ENCODE measurements at regions not wholly inside any gene's neighbourhood (a gene's known extent, or its start where the extent isn't known, plus 50 kb on each side); places are given as distances from the start of the nearest gene placed in this dataset.
"Not testable (repeated sequence)": the region's sequence is repeated elsewhere in the genome, so short reads cannot be mapped to it uniquely, and the experiment has no call there.

- H3K9me3 ChIP-seq (ENCODE audit: control insufficient read depth, low read length); H3K4me3 ChIP-seq (ENCODE audit: low read length in 2 of 2); DNase-seq; H3K36me3 ChIP-seq (ENCODE audit: control insufficient read depth in 1 of 2, insufficient read depth in 2 of 2, low read length in 1 of 2); H3K27ac ChIP-seq (ENCODE audit: low read depth in 1 of 2, low read length in 2 of 2); H3K27me3 ChIP-seq (ENCODE audit: control insufficient read depth in 1 of 2, insufficient read depth in 2 of 2, low read length in 1 of 2); ATAC-seq (ENCODE audit: low FRiP score); H3K4me1 ChIP-seq (ENCODE audit: control insufficient read depth in 1 of 2, insufficient read depth in 2 of 2, low read length in 2 of 2); intact Hi-C loops (cut with DNase I): not testable (repeated sequence)
- 84 to 95% methylated on average over 5 of the region's 5 CpGs for WGBS, 2 donors
Observed at GRCh38 chr13:109997056-109997595, 210.7 kb upstream of the IRS2 start.

GRCh38 chr13:109996404-109996960 is 210.1 kb upstream of the IRS2 start:
- intact Hi-C loops (cut with DNase I) = no loop called here
- 94 to 95% methylated on average over 10 of the region's 10 CpGs for WGBS, 2 donors
- DNase-seq (no peak), ATAC-seq (ENCODE audit: low FRiP score) (no peak)
- Histone ChIP-seq H3K36me3 (ENCODE audit: control insufficient read depth in 1 of 2, insufficient read depth in 2 of 2, low read length in 1 of 2) (no peaks in the 10 kb centered on the region), H3K9me3 (ENCODE audit: control insufficient read depth, low read length) (no peaks in the 10 kb centered on the region), H3K4me3 (ENCODE audit: low read length in 2 of 2) (no peak overlapping the region), H3K4me1 (ENCODE audit: control insufficient read depth in 1 of 2, insufficient read depth in 2 of 2, low read length in 2 of 2) (no peaks in the 10 kb centered on the region), H3K27ac (ENCODE audit: low read depth in 1 of 2, low read length in 2 of 2) (no peak overlapping the region), H3K27me3 (ENCODE audit: control insufficient read depth in 1 of 2, insufficient read depth in 2 of 2, low read length in 1 of 2) (no peaks in the 10 kb centered on the region)

GRCh38 chr13:109995578-109995977 is 209.2 kb upstream of the IRS2 start:
- H3K27me3 ChIP-seq (ENCODE audit: control insufficient read depth in 1 of 2, insufficient read depth in 2 of 2, low read length in 1 of 2) = no peaks in the 10 kb centered on the region
- no peak for DNase-seq
- no peaks in the 10 kb centered on the region for H3K4me1 ChIP-seq (ENCODE audit: control insufficient read depth in 1 of 2, insufficient read depth in 2 of 2, low read length in 2 of 2)
- H3K9me3 ChIP-seq (ENCODE audit: control insufficient read depth, low read length) = no peaks in the 10 kb centered on the region
- no peaks in the 10 kb centered on the region for H3K36me3 ChIP-seq (ENCODE audit: control insufficient read depth in 1 of 2, insufficient read depth in 2 of 2, low read length in 1 of 2)
- H3K27ac ChIP-seq (ENCODE audit: low read depth in 1 of 2, low read length in 2 of 2) = no peak overlapping the region
- H3K4me3 ChIP-seq (ENCODE audit: low read length in 2 of 2) = no peak overlapping the region
- intact Hi-C loops (cut with DNase I) = no loop called here
- 96 to 97% methylated on average over 2 of the region's 2 CpGs for WGBS, 2 donors
- no peak for ATAC-seq (ENCODE audit: low FRiP score)

GRCh38 chr13:109990296-109990695 is 203.9 kb upstream of the IRS2 start:
- intact Hi-C loops (cut with DNase I) = no loop called here
- ATAC-seq (ENCODE audit: low FRiP score) = no peak
- DNase-seq = no peak
- Histone ChIP-seq H3K4me3 (ENCODE audit: low read length in 2 of 2) (no peak overlapping the region), H3K27me3 (ENCODE audit: control insufficient read depth in 1 of 2, insufficient read depth in 2 of 2, low read length in 1 of 2) (no peaks in the 10 kb centered on the region), H3K27ac (ENCODE audit: low read depth in 1 of 2, low read length in 2 of 2) (no peak overlapping the region), H3K9me3 (ENCODE audit: control insufficient read depth, low read length) (peaks cover 1% of the 10 kb centered on the region), H3K4me1 (ENCODE audit: control insufficient read depth in 1 of 2, insufficient read depth in 2 of 2, low read length in 2 of 2) (no peaks in the 10 kb centered on the region), H3K36me3 (ENCODE audit: control insufficient read depth in 1 of 2, insufficient read depth in 2 of 2, low read length in 1 of 2) (no peaks in the 10 kb centered on the region)
- WGBS, 2 donors = 92 to 96% methylated on average over 6 of the region's 6 CpGs

- H3K27me3 ChIP-seq (ENCODE audit: control insufficient read depth in 1 of 2, insufficient read depth in 2 of 2, low read length in 1 of 2) = no peaks in the 10 kb centered on the region
- DNase-seq (no peak), ATAC-seq (ENCODE audit: low FRiP score) (no peak)
- WGBS, 2 donors = 55 to 56% methylated on average over 3 of the region's 3 CpGs
- intact Hi-C loops (cut with DNase I) = no loop called here
- no peaks in the 10 kb centered on the region for H3K4me1 ChIP-seq (ENCODE audit: control insufficient read depth in 1 of 2, insufficient read depth in 2 of 2, low read length in 2 of 2)
- no peak overlapping the region for H3K4me3 ChIP-seq (ENCODE audit: low read length in 2 of 2)
- peaks cover 1% of the 10 kb centered on the region for H3K9me3 ChIP-seq (ENCODE audit: control insufficient read depth, low read length)
- no peaks in the 10 kb centered on the region for H3K36me3 ChIP-seq (ENCODE audit: control insufficient read depth in 1 of 2, insufficient read depth in 2 of 2, low read length in 1 of 2)
- H3K27ac ChIP-seq (ENCODE audit: low read depth in 1 of 2, low read length in 2 of 2) = no peak overlapping the region
Observed at GRCh38 chr13:109989686-109990085, 203.3 kb upstream of the IRS2 start.

- peaks cover 1% of the 10 kb centered on the region for H3K9me3 ChIP-seq (ENCODE audit: control insufficient read depth, low read length)
- ATAC-seq (ENCODE audit: low FRiP score) = no peak
- intact Hi-C loops (cut with DNase I) = no loop called here
Observed at GRCh38 chr13:109989155-109989554, 202.8 kb upstream of the IRS2 start.

GRCh38 chr13:109986851-109987250 is 200.5 kb upstream of the IRS2 start:
- H3K4me1 ChIP-seq (ENCODE audit: control insufficient read depth in 1 of 2, insufficient read depth in 2 of 2, low read length in 2 of 2) = no peaks in the 10 kb centered on the region
- no peak for DNase-seq
- no peak overlapping the region for H3K4me3 ChIP-seq (ENCODE audit: low read length in 2 of 2)
- H3K27me3 ChIP-seq (ENCODE audit: control insufficient read depth in 1 of 2, insufficient read depth in 2 of 2, low read length in 1 of 2) = no peaks in the 10 kb centered on the region
- ATAC-seq (ENCODE audit: low FRiP score) = no peak
- intact Hi-C loops (cut with DNase I) = no loop called here
- 99 to 100% methylated on average over 1 of the region's 1 CpG for WGBS, 2 donors
- no peak overlapping the region for H3K27ac ChIP-seq (ENCODE audit: low read depth in 1 of 2, low read length in 2 of 2)
- H3K36me3 ChIP-seq (ENCODE audit: control insufficient read depth in 1 of 2, insufficient read depth in 2 of 2, low read length in 1 of 2) = no peaks in the 10 kb centered on the region
- H3K9me3 ChIP-seq (ENCODE audit: control insufficient read depth, low read length) = peaks cover 1% of the 10 kb centered on the region

More at GRCh38 chr13:109989155-109989554, 202.8 kb upstream of the IRS2 start:
- no peaks in the 10 kb centered on the region for H3K4me1 ChIP-seq (ENCODE audit: control insufficient read depth in 1 of 2, insufficient read depth in 2 of 2, low read length in 2 of 2)
- no peak overlapping the region for H3K4me3 ChIP-seq (ENCODE audit: low read length in 2 of 2)
- no peak overlapping the region for H3K27ac ChIP-seq (ENCODE audit: low read depth in 1 of 2, low read length in 2 of 2)
- WGBS, 2 donors = 47 to 69% methylated on average over 4 of the region's 4 CpGs
- no peaks in the 10 kb centered on the region for H3K27me3 ChIP-seq (ENCODE audit: control insufficient read depth in 1 of 2, insufficient read depth in 2 of 2, low read length in 1 of 2)
- no peak for DNase-seq
- H3K36me3 ChIP-seq (ENCODE audit: control insufficient read depth in 1 of 2, insufficient read depth in 2 of 2, low read length in 1 of 2) = no peaks in the 10 kb centered on the region

GRCh38 chr13:109985871-109986450 is 199.6 kb upstream of the IRS2 start:
- intact Hi-C loops (cut with DNase I) = no loop called here
- Histone ChIP-seq H3K27me3 (ENCODE audit: control insufficient read depth in 1 of 2, insufficient read depth in 2 of 2, low read length in 1 of 2) (no peaks in the 10 kb centered on the region), H3K4me3 (ENCODE audit: low read length in 2 of 2) (no peak overlapping the region), H3K4me1 (ENCODE audit: control insufficient read depth in 1 of 2, insufficient read depth in 2 of 2, low read length in 2 of 2) (no peaks in the 10 kb centered on the region), H3K27ac (ENCODE audit: low read depth in 1 of 2, low read length in 2 of 2) (no peak overlapping the region), H3K36me3 (ENCODE audit: control insufficient read depth in 1 of 2, insufficient read depth in 2 of 2, low read length in 1 of 2) (no peaks in the 10 kb centered on the region), H3K9me3 (ENCODE audit: control insufficient read depth, low read length) (peaks cover 1% of the 10 kb centered on the region)
- WGBS, 2 donors = 88 to 94% methylated on average over 6 of the region's 6 CpGs
- no peak for DNase-seq
- no peak for ATAC-seq (ENCODE audit: low FRiP score)

GRCh38 chr13:109983447-109983846 is 197.1 kb upstream of the IRS2 start:
- intact Hi-C loops (cut with DNase I) = no loop called here
- Histone ChIP-seq H3K36me3 (ENCODE audit: control insufficient read depth in 1 of 2, insufficient read depth in 2 of 2, low read length in 1 of 2) (no peaks in the 10 kb centered on the region), H3K9me3 (ENCODE audit: control insufficient read depth, low read length) (peaks cover 1% of the 10 kb centered on the region), H3K4me3 (ENCODE audit: low read length in 2 of 2) (no peak overlapping the region), H3K27me3 (ENCODE audit: control insufficient read depth in 1 of 2, insufficient read depth in 2 of 2, low read length in 1 of 2) (no peaks in the 10 kb centered on the region), H3K27ac (ENCODE audit: low read depth in 1 of 2, low read length in 2 of 2) (no peak overlapping the region), H3K4me1 (ENCODE audit: control insufficient read depth in 1 of 2, insufficient read depth in 2 of 2, low read length in 2 of 2) (no peaks in the 10 kb centered on the region)
- ATAC-seq (ENCODE audit: low FRiP score) (no peak), DNase-seq (no peak)
- WGBS, 2 donors = 23 to 34% methylated on average over 7 of the region's 7 CpGs

Measured in aorta (tissue), 5 donors.